LHCN-M2 (cell line): ENCODE measurements at regions not wholly inside any gene's neighbourhood (a gene's known extent, or its start where the extent isn't known, plus 50 kb on each side); places are given as distances from the start of the nearest gene placed in this dataset.
A peak's percentile ranks its signal among the peaks of the same experiment; 100 is the strongest.

Experiments used
- DNase-seq: peaks from one replicate; pipeline ENCODE4 v3.0.0-alpha.2; 2012; ENCODE audit warnings: low read depth

DNA sequence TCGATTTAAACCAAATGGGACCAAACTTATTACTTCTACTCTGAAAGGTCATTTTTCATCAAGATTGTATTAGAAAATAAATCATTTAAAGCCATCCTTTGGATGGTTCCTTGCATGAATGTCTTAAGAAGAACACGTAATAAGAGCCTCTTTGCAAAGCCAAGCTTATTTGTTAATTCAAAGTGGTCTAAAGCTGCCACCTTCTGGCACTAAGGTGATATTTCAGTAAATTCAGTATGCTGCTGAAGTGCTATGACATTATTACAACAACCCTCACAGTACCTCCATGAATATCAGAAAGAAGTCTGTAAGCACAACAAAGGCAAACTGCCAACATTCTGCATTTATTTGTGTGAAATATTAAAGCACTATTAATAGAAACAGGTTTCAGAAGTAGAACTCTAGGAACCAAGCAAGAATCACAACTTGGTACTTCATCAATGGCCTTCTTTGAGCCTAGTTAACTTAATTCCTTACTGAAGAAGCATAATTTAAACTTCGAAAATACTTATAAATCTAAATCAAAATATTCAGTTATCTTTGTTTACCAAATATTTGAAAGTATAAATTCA is 53.1 kb upstream of the TYRP1 start:
- DNase-seq, result peak; percentile 37

DNA sequence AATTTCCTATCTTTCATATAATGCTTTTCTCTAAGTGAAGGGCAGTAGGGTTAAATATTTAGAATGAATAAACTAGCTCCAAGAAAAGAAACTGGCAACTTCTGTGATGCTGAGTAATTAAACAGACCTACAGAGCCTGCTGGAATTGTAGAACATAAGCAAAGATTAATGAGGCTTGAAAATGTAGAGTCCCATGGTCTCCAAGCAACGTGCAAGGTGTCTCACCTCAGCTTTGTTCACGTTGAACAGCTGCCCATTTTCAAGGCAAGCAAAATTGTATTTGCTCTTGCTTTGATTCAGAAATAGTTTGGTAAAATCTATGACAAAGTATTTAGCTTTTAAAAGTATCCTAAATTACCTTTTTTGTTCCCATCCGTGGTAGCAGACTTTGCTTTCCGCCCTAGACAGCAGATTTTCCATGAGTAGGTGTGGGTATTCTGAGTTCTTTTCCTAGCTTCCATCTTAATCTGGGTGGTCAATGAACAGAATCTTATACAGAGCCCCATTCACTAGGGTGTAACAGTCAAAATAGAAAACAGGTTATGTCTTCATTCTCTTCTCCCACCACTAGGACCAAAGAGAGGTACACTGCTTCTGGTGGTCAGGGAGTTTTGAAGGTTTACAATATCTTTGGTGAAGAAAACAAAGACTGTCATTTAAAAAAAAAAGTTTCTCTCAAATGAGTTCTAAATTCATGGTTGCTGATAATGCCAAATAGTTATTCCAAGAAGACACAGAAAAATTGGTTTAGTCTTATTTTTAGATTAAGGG is 52.1 kb upstream of the TYRP1 start:
- DNase-seq, result no peak
